H9 (cell line): ENCODE measurements at regions not wholly inside any gene's neighbourhood (a gene's known extent, or its start where the extent isn't known, plus 50 kb on each side); places are given as distances from the start of the nearest gene placed in this dataset.

ENCODE experiments used
- DNase-seq: peaks from one replicate; pipeline ENCODE4 v3.0.0-alpha.2; 2017
- H2AFZ ChIP-seq: one replicate; pipeline ENCODE4 v1.6.1; 2013; ENCODE audit warnings: mild to moderate bottlenecking, low read length, control low read depth, moderate library complexity
- H2AK5ac ChIP-seq: 2 replicates; pipeline ENCODE4 v1.6.1; 2013; ENCODE audit warnings: low read length, control low read depth, mixed read lengths; ENCODE audit not compliant: insufficient read length
- H2BK120ac ChIP-seq: one replicate; pipeline ENCODE4 v1.6.1; 2013; ENCODE audit warnings: low read depth, mild to moderate bottlenecking, low read length, control low read depth, inconsistent platforms; ENCODE audit not compliant: poor library complexity, severe bottlenecking
- H2BK12ac ChIP-seq: 2 replicates; pipeline ENCODE4 v1.6.1; 2013; ENCODE audit warnings: low read length, control low read depth, mixed read lengths, low read depth; ENCODE audit not compliant: insufficient read length
- H2BK15ac ChIP-seq: 2 replicates; pipeline ENCODE4 v1.6.1; 2013; ENCODE audit warnings: low read depth, low read length, control low read depth
- H2BK20ac ChIP-seq: one replicate; pipeline ENCODE4 v1.6.1; 2013; ENCODE audit warnings: low read depth, mild to moderate bottlenecking, low read length, control low read depth, inconsistent platforms; ENCODE audit not compliant: poor library complexity, severe bottlenecking
- H2BK5ac ChIP-seq: 2 replicates; pipeline ENCODE4 v1.6.1; 2013; ENCODE audit warnings: low read length, control low read depth, mixed read lengths; ENCODE audit not compliant: insufficient read length
- H3K14ac ChIP-seq: 2 replicates; pipeline ENCODE4 v1.6.1; 2013; ENCODE audit warnings: low read length, control low read depth; ENCODE audit not compliant: insufficient read depth
- H3K18ac ChIP-seq: 2 replicates; pipeline ENCODE4 v1.6.1; 2013; ENCODE audit warnings: low read depth, mild to moderate bottlenecking, mixed read lengths, low read length, control low read depth; ENCODE audit not compliant: insufficient read length
- H3K23ac ChIP-seq: 2 replicates; pipeline ENCODE4 v1.6.1; 2013; ENCODE audit warnings: low read length, control low read depth, mixed read lengths, low read depth; ENCODE audit not compliant: insufficient read length
- H3K23me2 ChIP-seq: 2 replicates; pipeline ENCODE4 v1.6.1; 2013; ENCODE audit warnings: low read depth, mild to moderate bottlenecking, mixed read lengths, low read length, control low read depth; ENCODE audit not compliant: insufficient read length, poor library complexity, severe bottlenecking
- H3K27ac ChIP-seq: 2 replicates; pipeline ENCODE4 v1.5.1; 2013; ENCODE audit warnings: low read length, control low read depth, mixed read lengths, low read depth; ENCODE audit not compliant: insufficient read length
- H3K27me3 ChIP-seq: 2 replicates; pipeline ENCODE4 v1.6.1; 2013; ENCODE audit warnings: low read length, control low read depth, inconsistent platforms; ENCODE audit not compliant: insufficient read depth
- H3K4ac ChIP-seq: 2 replicates; pipeline ENCODE4 v1.6.1; 2013; ENCODE audit warnings: low read depth, mild to moderate bottlenecking, control low read depth, inconsistent platforms, low read length, moderate library complexity
- H3K4me1 ChIP-seq: 2 replicates; pipeline ENCODE4 v1.6.1; 2013; ENCODE audit warnings: low read length, control low read depth, inconsistent platforms; ENCODE audit not compliant: insufficient read depth
- H3K4me2 ChIP-seq: 2 replicates; pipeline ENCODE4 v1.6.1; 2013; ENCODE audit warnings: low read length, control low read depth, mixed read lengths; ENCODE audit not compliant: insufficient read length, insufficient read depth
- H3K56ac ChIP-seq: 2 replicates; pipeline ENCODE4 v1.6.1; 2013; ENCODE audit warnings: low read depth, mild to moderate bottlenecking, mixed read lengths, low read length, control low read depth; ENCODE audit not compliant: insufficient read length
- H3K79me1 ChIP-seq: 2 replicates; pipeline ENCODE4 v1.6.1; 2013; ENCODE audit warnings: low read depth, mild to moderate bottlenecking, moderate library complexity, low read length, control low read depth, inconsistent platforms; ENCODE audit not compliant: insufficient read depth, poor library complexity, severe bottlenecking
- H3K79me2 ChIP-seq: 2 replicates; pipeline ENCODE4 v1.6.1; 2013; ENCODE audit warnings: low read length, control low read depth, inconsistent platforms; ENCODE audit not compliant: insufficient read depth
- H3K9ac ChIP-seq: 2 replicates; pipeline ENCODE4 v1.6.1; 2013; ENCODE audit warnings: low read length, control low read depth, mixed read lengths; ENCODE audit not compliant: insufficient read length; ENCODE audit errors: extremely low read depth
- H3K9me3 ChIP-seq: one replicate; pipeline ENCODE4 v1.6.1; 2013; ENCODE audit warnings: low read depth, low read length, inconsistent platforms; ENCODE audit not compliant: control insufficient read depth
- H3T11ph ChIP-seq: one replicate; pipeline ENCODE4 v1.6.1; 2013; ENCODE audit warnings: mild to moderate bottlenecking, low read length, control low read depth, inconsistent platforms
- H4K20me1 ChIP-seq: one replicate; pipeline ENCODE4 v1.6.1; 2013; ENCODE audit not compliant: control insufficient read depth, insufficient read length, insufficient read depth
- H4K5ac ChIP-seq: 2 replicates; pipeline ENCODE4 v1.6.1; 2013; ENCODE audit warnings: low read depth, mild to moderate bottlenecking, mixed read lengths, low read length, control low read depth; ENCODE audit not compliant: insufficient read length
- H4K8ac ChIP-seq: replicated peaks from 2 replicates; pipeline ENCODE4 v1.6.1; 2013; ENCODE audit warnings: low read length, control low read depth, mixed read lengths, low read depth; ENCODE audit not compliant: insufficient read length
- H4K91ac ChIP-seq: 2 replicates; pipeline ENCODE4 v1.6.1; 2013; ENCODE audit warnings: low read depth, mild to moderate bottlenecking, moderate library complexity, mixed read lengths, low read length, control low read depth; ENCODE audit not compliant: insufficient read length
- H3K27ac Mint-ChIP-seq, 3 experiments: 2 replicates in 2 of 3; 3 replicates in 1 of 3; pipeline ENCODE4 v1.8.0; 2020 to 2021; ENCODE audit warnings: mixed read lengths in 3 of 3, mild to moderate bottlenecking in 1 of 3, moderate library complexity in 1 of 3
- H3K27me3 Mint-ChIP-seq: 2 replicates; pipeline ENCODE4 v1.8.0; 2021; ENCODE audit warnings: low read depth, mild to moderate bottlenecking, moderate library complexity, mixed read lengths
- H3K36me3 Mint-ChIP-seq, 3 experiments: 2 replicates in 2 of 3; 3 replicates in 1 of 3; pipeline ENCODE4 v1.8.0; 2020 to 2021; ENCODE audit warnings: low read depth in 3 of 3, mixed read lengths in 3 of 3; ENCODE audit not compliant: insufficient read depth in 1 of 3
- H3K4me1 Mint-ChIP-seq, 2 experiments: 2 replicates each; pipeline ENCODE4 v1.8.0; 2020; ENCODE audit warnings: mixed read lengths in 2 of 2
- H3K4me3 Mint-ChIP-seq, 2 experiments: 2 replicates in 1 of 2; 3 replicates in 1 of 2; pipeline ENCODE4 v1.8.0; 2020 to 2021; ENCODE audit warnings: mild to moderate bottlenecking in 2 of 2, mixed read lengths in 2 of 2, moderate library complexity in 1 of 2
- H3K9me3 Mint-ChIP-seq, 2 experiments: 2 replicates in 1 of 2; 3 replicates in 1 of 2; pipeline ENCODE4 v1.8.0; 2020; ENCODE audit warnings: mild to moderate bottlenecking in 2 of 2, mixed read lengths in 2 of 2, moderate library complexity in 1 of 2
- WGBS: extraction: QIAGEN DNeasy Blood & Tissue Kit; methylation state at CpG from one replicate; pipeline ENCODE4 v1.1.7; 2013; ENCODE audit warnings: missing lambda C conversion rate, low lambda C conversion rate, mixed read lengths; ENCODE audit not compliant: insufficient read length; ENCODE audit errors: extremely low coverage; 5-methylcytosine and 5-hydroxymethylcytosine counted together
- TF ChIP-seq, protein P1 (sequence below): fragments of 200-600 bp; sonication (generic); conservative IDR thresholded peaks from 3 replicates; pipeline ENCODE4 v1.8.0; 2021; ENCODE audit warnings: antibody characterized with exemption, mild to moderate bottlenecking

DNA sequence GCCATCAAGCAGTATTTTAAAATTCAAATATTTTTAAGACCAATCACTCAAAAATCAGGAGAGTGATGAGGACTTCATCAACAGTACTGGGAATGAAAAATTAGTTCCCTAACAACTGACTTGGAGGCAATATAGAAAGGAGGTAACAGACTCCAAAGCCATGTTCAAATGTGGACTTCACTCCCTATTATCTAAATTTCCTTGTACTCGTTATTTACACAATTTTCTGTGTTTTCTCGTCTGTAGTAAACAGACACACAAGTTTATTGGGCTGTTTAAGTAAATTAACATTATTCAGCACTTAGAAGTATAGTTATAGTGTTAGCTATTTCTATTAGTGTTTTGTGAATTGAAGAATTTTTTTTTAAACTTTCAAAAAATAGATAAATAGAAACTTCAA lies 159.5 kb upstream of the FTMT start:
- TF ChIP-seq, protein P1, sequence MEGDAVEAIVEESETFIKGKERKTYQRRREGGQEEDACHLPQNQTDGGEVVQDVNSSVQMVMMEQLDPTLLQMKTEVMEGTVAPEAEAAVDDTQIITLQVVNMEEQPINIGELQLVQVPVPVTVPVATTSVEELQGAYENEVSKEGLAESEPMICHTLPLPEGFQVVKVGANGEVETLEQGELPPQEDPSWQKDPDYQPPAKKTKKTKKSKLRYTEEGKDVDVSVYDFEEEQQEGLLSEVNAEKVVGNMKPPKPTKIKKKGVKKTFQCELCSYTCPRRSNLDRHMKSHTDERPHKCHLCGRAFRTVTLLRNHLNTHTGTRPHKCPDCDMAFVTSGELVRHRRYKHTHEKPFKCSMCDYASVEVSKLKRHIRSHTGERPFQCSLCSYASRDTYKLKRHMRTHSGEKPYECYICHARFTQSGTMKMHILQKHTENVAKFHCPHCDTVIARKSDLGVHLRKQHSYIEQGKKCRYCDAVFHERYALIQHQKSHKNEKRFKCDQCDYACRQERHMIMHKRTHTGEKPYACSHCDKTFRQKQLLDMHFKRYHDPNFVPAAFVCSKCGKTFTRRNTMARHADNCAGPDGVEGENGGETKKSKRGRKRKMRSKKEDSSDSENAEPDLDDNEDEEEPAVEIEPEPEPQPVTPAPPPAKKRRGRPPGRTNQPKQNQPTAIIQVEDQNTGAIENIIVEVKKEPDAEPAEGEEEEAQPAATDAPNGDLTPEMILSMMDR, result no peak
- no peak overlapping the region for H3K4me2 ChIP-seq
- H3K9me3 ChIP-seq, result no peaks in the 10 kb centered on the region
- no peak overlapping the region for H4K8ac ChIP-seq
- no peaks in the 10 kb centered on the region; the same call in 1 of the 2 replicates for H3K4me1 ChIP-seq
- Mint-ChIP-seq H3K36me3 (no peaks in the 10 kb centered on the region; a peak in 1 of 7 replicates), H3K27ac (no peak overlapping the region), H3K27me3 (no peaks in the 10 kb centered on the region), H3K4me3 (no peak overlapping the region), H3K9me3 (no peaks in the 10 kb centered on the region), H3K4me1 (peaks cover 26 to 29% of the 10 kb centered on the region in 2 experiments)
- H3K79me1 ChIP-seq, result no peaks in the 10 kb centered on the region
- no peak overlapping the region for H3K14ac ChIP-seq
- H3K27ac ChIP-seq, result no peak overlapping the region
- H2BK15ac ChIP-seq, result no peak overlapping the region
- H3K23me2 ChIP-seq, result no peaks in the 10 kb centered on the region
- no peak overlapping the region for H2AFZ ChIP-seq
- H4K20me1 ChIP-seq, result no peaks in the 10 kb centered on the region
- no peak overlapping the region for H2BK120ac ChIP-seq
- H3T11ph ChIP-seq, result no peak overlapping the region
- H4K91ac ChIP-seq, result no peak overlapping the region
- no peak overlapping the region for H2BK20ac ChIP-seq
- DNase-seq, result no peak
- WGBS, result no CpG with 5 or more reads among the region's 2 CpGs
- H3K9ac ChIP-seq, result no peak overlapping the region
- H3K18ac ChIP-seq, result no peak overlapping the region
- H3K4ac ChIP-seq, result no peak overlapping the region
- H2AK5ac ChIP-seq, result no peak overlapping the region
- no peak overlapping the region for H3K56ac ChIP-seq
- no peaks in the 10 kb centered on the region for H3K27me3 ChIP-seq
- H4K5ac ChIP-seq, result no peak overlapping the region
- no peaks in the 10 kb centered on the region for H3K79me2 ChIP-seq
- H3K23ac ChIP-seq, result no peak overlapping the region
- H2BK12ac ChIP-seq, result no peak overlapping the region
- no peak overlapping the region for H2BK5ac ChIP-seq
